ENCODE measurements at regions not wholly inside any gene's neighbourhood (a gene's known extent, or its start where the extent isn't known, plus 50 kb on each side); places are given as distances from the start of the nearest gene placed in this dataset.

DNA sequence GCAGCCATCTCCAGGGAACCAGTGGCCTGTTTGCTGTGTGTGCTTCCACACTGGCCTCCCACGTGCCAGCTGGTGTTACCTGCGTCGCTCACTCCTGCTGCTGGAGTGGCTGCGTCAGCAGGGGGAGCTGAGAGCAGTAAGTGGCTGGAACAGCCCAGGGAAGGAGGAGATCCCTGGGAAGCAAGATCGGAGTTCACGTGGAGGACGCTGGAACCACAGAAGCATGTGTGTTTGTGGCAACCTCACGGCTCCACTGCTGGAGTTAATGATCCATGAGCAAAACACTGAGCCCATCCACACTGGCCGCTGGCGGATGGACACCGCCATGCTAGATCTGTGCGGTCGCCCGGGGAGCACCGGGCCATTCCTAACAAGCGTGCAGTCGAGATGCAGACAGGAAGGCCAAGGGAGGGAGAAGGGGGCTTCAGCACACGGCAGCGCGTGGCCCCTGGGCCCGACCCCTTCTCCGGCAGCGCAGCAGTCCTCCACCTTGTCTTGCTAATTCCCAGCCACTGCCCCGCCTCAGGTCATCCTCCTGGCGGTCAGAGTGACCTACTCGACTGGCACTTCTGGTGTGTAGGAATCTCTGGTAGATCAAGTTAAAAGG lies 68.5 kb upstream of the EEPD1 start:
- TF ChIP-seq CTCF (IDR thresholded peaks at IDR 0.05) (peak in 4 of 6 experiments; percentile 6 to 36 (median 20)), POLR2A (IDR thresholded peaks at IDR 0.05) (no peak)

All from adrenal gland (tissue), 5 donors.